Thyroid gland (tissue), 4 donors: ENCODE measurements at regions not wholly inside any gene's neighbourhood (a gene's known extent, or its start where the extent isn't known, plus 50 kb on each side); places are given as distances from the start of the nearest gene placed in this dataset.

Experiments
- POLR2A ChIP-seq, 2 donors: fragments of 450-650 bp; IDR thresholded peaks; one replicate each; pipeline ENCODE4 v1.6.1; 2017; ENCODE audit warnings: antibody characterized with exemption in 2 of 2, mild to moderate bottlenecking in 2 of 2, moderate library complexity in 1 of 2
- TF ChIP-seq, protein P1 (sequence below), 6 experiments: fragments of 200-600 bp in 3 of 6; fragments of 450-650 bp in 3 of 6; sonication (generic) in 3 of 6; IDR thresholded peaks; one replicate each; pipeline ENCODE4 v1.5.1; 2016 to 2019; ENCODE audit warnings: antibody characterized with exemption in 6 of 6, mild to moderate bottlenecking in 2 of 6, inconsistent platforms in 1 of 6, moderate library complexity in 1 of 6

DNA sequence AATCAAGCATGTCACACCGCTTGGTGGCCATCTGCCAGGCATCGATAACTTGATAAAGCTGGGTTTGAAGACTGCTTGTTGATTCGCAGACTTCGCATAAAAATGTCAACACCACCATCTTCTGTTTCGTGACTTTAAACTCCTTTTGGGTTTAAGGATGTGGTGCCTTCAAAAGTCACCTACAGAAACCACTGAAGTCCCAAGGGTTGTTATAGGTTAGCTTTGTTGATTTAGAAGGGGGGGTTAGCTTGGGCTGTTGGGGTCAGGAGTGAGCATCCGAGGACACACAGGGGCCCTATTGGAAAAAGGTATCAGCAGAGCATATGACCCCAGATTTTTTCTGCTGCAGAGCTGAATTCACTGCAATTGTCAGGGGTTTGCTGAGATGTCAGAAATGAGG is 76.7 kb upstream of the SSTR4 start:
- TF ChIP-seq, protein P1, sequence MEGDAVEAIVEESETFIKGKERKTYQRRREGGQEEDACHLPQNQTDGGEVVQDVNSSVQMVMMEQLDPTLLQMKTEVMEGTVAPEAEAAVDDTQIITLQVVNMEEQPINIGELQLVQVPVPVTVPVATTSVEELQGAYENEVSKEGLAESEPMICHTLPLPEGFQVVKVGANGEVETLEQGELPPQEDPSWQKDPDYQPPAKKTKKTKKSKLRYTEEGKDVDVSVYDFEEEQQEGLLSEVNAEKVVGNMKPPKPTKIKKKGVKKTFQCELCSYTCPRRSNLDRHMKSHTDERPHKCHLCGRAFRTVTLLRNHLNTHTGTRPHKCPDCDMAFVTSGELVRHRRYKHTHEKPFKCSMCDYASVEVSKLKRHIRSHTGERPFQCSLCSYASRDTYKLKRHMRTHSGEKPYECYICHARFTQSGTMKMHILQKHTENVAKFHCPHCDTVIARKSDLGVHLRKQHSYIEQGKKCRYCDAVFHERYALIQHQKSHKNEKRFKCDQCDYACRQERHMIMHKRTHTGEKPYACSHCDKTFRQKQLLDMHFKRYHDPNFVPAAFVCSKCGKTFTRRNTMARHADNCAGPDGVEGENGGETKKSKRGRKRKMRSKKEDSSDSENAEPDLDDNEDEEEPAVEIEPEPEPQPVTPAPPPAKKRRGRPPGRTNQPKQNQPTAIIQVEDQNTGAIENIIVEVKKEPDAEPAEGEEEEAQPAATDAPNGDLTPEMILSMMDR (IDR thresholded peaks at IDR 0.05) = no peak
- no peak for TF ChIP-seq POLR2A (IDR thresholded peaks at IDR 0.05)
